Osteoblast (primary cell): ENCODE measurements at regions not wholly inside any gene's neighbourhood (a gene's known extent, or its start where the extent isn't known, plus 50 kb on each side); places are given as distances from the start of the nearest gene placed in this dataset.

Experiments
- DNase-seq: peaks from one replicate; pipeline ENCODE4 v3.0.0; 2011; ENCODE audit warnings: low spot score, mixed read lengths; ENCODE audit not compliant: insufficient read length; ENCODE audit errors: missing footprints
- H2AFZ ChIP-seq: 2 replicates; pipeline ENCODE4 v1.6.0; 2011; ENCODE audit warnings: mild to moderate bottlenecking, low read length
- H3K27ac ChIP-seq: 2 replicates; pipeline ENCODE4 v1.5.1; 2011; ENCODE audit warnings: mild to moderate bottlenecking, low read depth, low read length, moderate library complexity
- H3K27me3 ChIP-seq: 2 replicates; pipeline ENCODE4 v1.6.0; 2012; ENCODE audit warnings: mild to moderate bottlenecking, control low read depth, inconsistent platforms, low read length, moderate library complexity; ENCODE audit not compliant: insufficient read depth
- H3K36me3 ChIP-seq: 2 replicates; pipeline ENCODE4 v1.5.1; 2011; ENCODE audit warnings: mild to moderate bottlenecking, low read length, control low read depth, moderate library complexity; ENCODE audit not compliant: insufficient read depth
- H3K4me1 ChIP-seq: 2 replicates; pipeline ENCODE4 v1.5.1; 2011; ENCODE audit warnings: mild to moderate bottlenecking, low read length, control low read depth, moderate library complexity; ENCODE audit not compliant: insufficient read depth
- H3K4me2 ChIP-seq: 2 replicates; pipeline ENCODE4 v1.6.0; 2011; ENCODE audit warnings: mild to moderate bottlenecking, low read length; ENCODE audit not compliant: insufficient read depth
- H3K4me3 ChIP-seq: fragments of 200-600 bp; sonication (generic); 3 replicates; pipeline ENCODE4 v1.5.1; 2012; ENCODE audit warnings: mild to moderate bottlenecking, low read length, inconsistent platforms; ENCODE audit not compliant: insufficient read depth
- H3K79me2 ChIP-seq: 2 replicates; pipeline ENCODE4 v1.6.0; 2012; ENCODE audit warnings: mild to moderate bottlenecking, low read length, control low read depth, inconsistent platforms; ENCODE audit not compliant: insufficient read depth
- H3K9me3 ChIP-seq: 2 replicates; pipeline ENCODE4 v1.5.1; 2011; ENCODE audit warnings: low read depth, low read length, control low read depth
- H4K20me1 ChIP-seq: 2 replicates; pipeline ENCODE4 v1.6.0; 2012; ENCODE audit warnings: mild to moderate bottlenecking, low read length, control low read depth; ENCODE audit not compliant: insufficient read depth
- CTCF ChIP-seq: IDR thresholded peaks from 2 replicates; pipeline ENCODE4 v1.5.1; 2011; ENCODE audit warnings: mild to moderate bottlenecking, low read depth, low read length, moderate library complexity; ENCODE audit errors: extremely low read depth

DNA sequence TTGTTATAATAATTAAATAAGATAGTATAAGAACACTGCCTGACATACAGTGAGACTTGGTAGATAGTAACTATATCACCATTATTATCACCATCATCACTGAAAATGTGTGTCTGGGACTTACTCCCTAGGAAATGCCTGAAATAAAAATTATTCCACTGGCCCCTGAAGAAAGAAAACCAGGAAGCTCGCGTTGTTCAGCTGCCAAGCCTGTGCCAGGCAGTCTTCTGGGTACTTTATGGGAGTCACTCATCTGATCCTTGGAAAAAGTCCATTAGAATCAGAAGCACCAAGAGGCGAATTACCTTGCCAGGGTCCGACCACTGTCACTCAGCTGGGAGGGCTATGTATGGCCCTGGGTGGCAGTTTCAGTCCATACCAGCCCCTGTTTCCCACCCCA lies 220.3 kb upstream of the TPM1 start:
- Histone ChIP-seq H3K36me3 (peaks cover 9% of the 10 kb centered on the region), H3K79me2 (no peaks in the 10 kb centered on the region), H4K20me1 (no peaks in the 10 kb centered on the region), H2AFZ (no peak overlapping the region), H3K27me3 (no peaks in the 10 kb centered on the region), H3K9me3 (no peaks in the 10 kb centered on the region), H3K27ac (no peak overlapping the region), H3K4me3 (no peak overlapping the region), H3K4me1 (peaks cover 16% of the 10 kb centered on the region), H3K4me2 (no peak overlapping the region)
- DNase-seq: no peak
- TF ChIP-seq CTCF: no peak

DNA sequence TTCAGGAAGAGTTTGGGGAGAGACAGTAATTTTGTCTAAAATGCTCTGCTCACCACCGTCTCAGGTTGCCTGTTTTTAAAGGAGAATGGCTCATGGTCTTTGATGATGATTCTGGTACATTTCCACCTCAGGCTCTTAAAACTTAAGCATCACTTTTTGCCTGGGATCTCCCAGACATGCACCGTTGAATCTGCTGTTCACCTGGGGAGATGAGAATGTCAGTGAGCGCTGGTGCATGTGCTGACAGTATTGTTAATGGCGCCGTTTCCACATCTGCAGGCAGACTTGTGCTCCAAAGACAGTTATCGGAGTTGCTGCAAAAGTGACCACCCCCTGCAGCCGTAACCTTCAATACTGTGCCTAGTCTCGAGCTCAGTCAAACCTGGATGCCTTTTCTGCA lies 219.0 kb upstream of the TPM1 start:
- TF ChIP-seq CTCF: no peak
- Histone ChIP-seq H3K27me3 (no peaks in the 10 kb centered on the region), H3K4me1 (peaks cover 16% of the 10 kb centered on the region), H3K4me2 (no peak overlapping the region), H3K27ac (no peak overlapping the region), H3K9me3 (no peaks in the 10 kb centered on the region), H2AFZ (no peak overlapping the region), H3K36me3 (peaks cover 9% of the 10 kb centered on the region), H3K79me2 (no peaks in the 10 kb centered on the region), H4K20me1 (no peaks in the 10 kb centered on the region), H3K4me3 (no peak overlapping the region)
- no peak for DNase-seq

- H3K27ac ChIP-seq: peak overlapping the region; percentile 56
- H3K79me2 ChIP-seq: no peaks in the 10 kb centered on the region
- H3K27me3 ChIP-seq: no peaks in the 10 kb centered on the region
- H3K4me1 ChIP-seq: peaks cover 16% of the 10 kb centered on the region
- H3K36me3 ChIP-seq: peaks cover 7% of the 10 kb centered on the region
- no peaks in the 10 kb centered on the region for H3K9me3 ChIP-seq
- peak; percentile 92 for DNase-seq
- H3K4me3 ChIP-seq: no peak overlapping the region
- no peak overlapping the region for H2AFZ ChIP-seq
- no peaks in the 10 kb centered on the region for H4K20me1 ChIP-seq
- TF ChIP-seq CTCF: no peak
- peak overlapping the region; percentile 19 for H3K4me2 ChIP-seq
Measured at GRCh38 chr15:62824111-62825015, 218.2 kb upstream of the TPM1 start.

- no peak for DNase-seq
- no peaks in the 10 kb centered on the region for H4K20me1 ChIP-seq
- H3K27ac ChIP-seq: no peak overlapping the region
- no peak for TF ChIP-seq CTCF
- H3K36me3 ChIP-seq: no peaks in the 10 kb centered on the region
- H3K27me3 ChIP-seq: no peaks in the 10 kb centered on the region
- no peak overlapping the region for H3K4me3 ChIP-seq
- no peak overlapping the region for H3K4me2 ChIP-seq
- H2AFZ ChIP-seq: no peak overlapping the region
- H3K4me1 ChIP-seq: peaks cover 16% of the 10 kb centered on the region
- H3K9me3 ChIP-seq: no peaks in the 10 kb centered on the region
- H3K79me2 ChIP-seq: no peaks in the 10 kb centered on the region
Measured at GRCh38 chr15:62825191-62825590, 217.4 kb upstream of the TPM1 start.
